Mucosa of descending colon (tissue), 3 donors: ENCODE measurements at regions not wholly inside any gene's neighbourhood (a gene's known extent, or its start where the extent isn't known, plus 50 kb on each side); places are given as distances from the start of the nearest gene placed in this dataset.
"Not testable (repeated sequence)": the region's sequence is repeated elsewhere in the genome, so short reads cannot be mapped to it uniquely, and the experiment has no call there.

Experiments
- ATAC-seq: fragments of 200-7000 bp; cut with Tn5 transposase; one replicate; pipeline ENCODE4 v1.9.1; 2020; ENCODE audit warnings: mild to moderate bottlenecking, moderate library complexity
- DNase-seq, 3 donors: peaks; one replicate each; pipeline ENCODE4 v3.0.0-alpha.2; 2020
- H3K36me3 ChIP-seq: fragments of 200-600 bp; one replicate; pipeline ENCODE4 v1.8.0; 2021; ENCODE audit warnings: low read depth, mild to moderate bottlenecking
- H3K4me1 ChIP-seq: fragments of 200-600 bp; one replicate; pipeline ENCODE4 v1.8.0; 2021; ENCODE audit warnings: low read depth, mild to moderate bottlenecking
- H3K4me3 ChIP-seq: fragments of 200-600 bp; one replicate; pipeline ENCODE4 v1.8.0; 2021; ENCODE audit warnings: mild to moderate bottlenecking
- H3K9me3 ChIP-seq: fragments of 200-600 bp; one replicate; pipeline ENCODE4 v1.8.0; 2021; ENCODE audit warnings: mild to moderate bottlenecking
- CTCF ChIP-seq: fragments of 200-600 bp; IDR thresholded peaks from one replicate; pipeline ENCODE4 v1.8.0; 2022; ENCODE audit warnings: antibody characterized with exemption, mild to moderate bottlenecking
- intact Hi-C, 2 donors: fragments of 100-400 bp; cut with DNase I in 1 of 2; cut with micrococcal nuclease in 1 of 2; formaldehyde crosslinking; loops; one replicate each; pipeline versions ENCODE4 v1.11.0 to v1.11.1; 2022; cut with DNase I, micrococcal nuclease
- donor health status: DM: no; HTN: no; CAD: no; lungs with moderate emphysema.
- donor health status: DM: no; HTN: no; CAD: no.
- donor health status: DM: no; HTN: yes; CAD: no.

DNA sequence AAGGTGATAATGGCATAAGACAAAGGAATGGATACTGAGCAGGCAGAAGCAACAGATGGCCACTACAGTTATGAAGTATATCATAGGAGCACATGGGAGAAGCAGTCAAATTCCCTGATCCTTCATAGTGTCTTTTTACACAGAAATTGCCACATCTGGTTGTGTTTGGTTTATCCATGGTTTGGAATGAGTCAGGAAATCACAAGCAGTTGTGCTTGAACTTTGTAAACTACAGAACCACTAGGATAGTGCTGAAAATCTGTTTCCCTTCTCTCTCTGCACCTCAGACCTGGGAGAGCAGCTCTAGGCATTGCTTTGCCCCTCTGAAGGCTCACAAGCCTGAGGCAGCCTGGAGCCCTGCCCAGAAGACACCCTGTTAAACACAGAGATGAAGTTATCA, 134.0 kb downstream of the DMRT2 start:
- Histone ChIP-seq H3K4me1 (no peaks in the 10 kb centered on the region), H3K9me3 (no peaks in the 10 kb centered on the region), H3K36me3 (no peaks in the 10 kb centered on the region), H3K4me3 (no peak overlapping the region)
- no peak for TF ChIP-seq CTCF
- DNase-seq: no peak
- intact Hi-C loops: no loop called here
- ATAC-seq: no peak

GRCh38 chr9:1187137-1187536, 137.0 kb downstream of the DMRT2 start:
- H3K4me1 ChIP-seq, ATAC-seq, H3K9me3 ChIP-seq, H3K36me3 ChIP-seq, H3K4me3 ChIP-seq, intact Hi-C loops, DNase-seq: not testable (repeated sequence)

GRCh38 chr9:1195636-1196035, 145.5 kb downstream of the DMRT2 start:
- H3K36me3 ChIP-seq, ATAC-seq, H3K9me3 ChIP-seq, intact Hi-C loops, H3K4me1 ChIP-seq, H3K4me3 ChIP-seq: not testable (repeated sequence)
- DNase-seq: peak in 1 of 3 donors; percentile 19

DNA sequence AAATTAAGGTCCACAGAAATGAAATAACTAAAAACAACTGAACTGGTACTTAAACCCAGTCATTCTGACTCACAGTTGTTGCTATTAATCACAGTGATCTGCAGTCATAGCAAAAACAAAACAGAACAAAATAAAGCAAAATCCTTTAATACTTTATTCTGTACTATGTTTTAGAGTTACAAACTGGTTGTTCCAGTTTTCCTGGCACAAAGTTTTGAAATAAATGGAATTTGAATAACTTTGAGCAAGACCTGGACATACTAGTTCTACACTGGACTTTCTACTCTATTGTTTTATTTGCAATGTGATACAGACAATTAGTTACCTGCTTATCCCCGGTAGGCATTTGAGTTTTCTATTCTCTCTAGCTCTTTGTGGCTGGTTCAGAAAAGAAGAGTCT, 147.9 kb downstream of the DMRT2 start:
- Histone ChIP-seq H3K9me3 (no peaks in the 10 kb centered on the region), H3K36me3 (no peaks in the 10 kb centered on the region), H3K4me3 (no peak overlapping the region), H3K4me1 (no peaks in the 10 kb centered on the region)
- intact Hi-C loops: no loop called here
- no peak for DNase-seq
- ATAC-seq: no peak
- no peak for TF ChIP-seq CTCF

- Histone ChIP-seq H3K9me3 (no peaks in the 10 kb centered on the region), H3K36me3 (no peaks in the 10 kb centered on the region), H3K4me1 (no peaks in the 10 kb centered on the region), H3K4me3 (no peak overlapping the region)
- intact Hi-C loops: no loop called here
- no peak for TF ChIP-seq CTCF
- DNase-seq (no peak), ATAC-seq (no peak)
Measured at GRCh38 chr9:1200847-1201251, 150.7 kb downstream of the DMRT2 start.

- ATAC-seq (no peak), DNase-seq (no peak)
- no peaks in the 10 kb centered on the region for H3K9me3 ChIP-seq
- intact Hi-C loops: no loop called here
- no peak for TF ChIP-seq CTCF
- H3K4me1 ChIP-seq: no peaks in the 10 kb centered on the region
- no peaks in the 10 kb centered on the region for H3K36me3 ChIP-seq
- no peak overlapping the region for H3K4me3 ChIP-seq
Measured at GRCh38 chr9:1201262-1201661, 151.1 kb downstream of the DMRT2 start.

GRCh38 chr9:1201901-1202300, 151.7 kb downstream of the DMRT2 start:
- DNase-seq (no peak), ATAC-seq (no peak)
- intact Hi-C loops: no loop called here
- Histone ChIP-seq H3K4me3 (no peak overlapping the region), H3K36me3 (no peaks in the 10 kb centered on the region), H3K4me1 (no peaks in the 10 kb centered on the region), H3K9me3 (no peaks in the 10 kb centered on the region)
- no peak for TF ChIP-seq CTCF
